ENCODE measurements at regions not wholly inside any gene's neighbourhood (a gene's known extent, or its start where the extent isn't known, plus 50 kb on each side); places are given as distances from the start of the nearest gene placed in this dataset.

- Histone ChIP-seq H4K20me1 (ENCODE audit: control insufficient read depth, extremely low read depth, insufficient read depth, low read length) (no peaks in the 10 kb centered on the region), H3K9me3 (ENCODE audit: control insufficient read depth, low read depth, low read length) (no peaks in the 10 kb centered on the region), H3K9me1 (ENCODE audit: control insufficient read depth, extremely low read depth, insufficient read depth, low read length) (no peaks in the 10 kb centered on the region), H3K79me2 (ENCODE audit: control insufficient read depth, insufficient read depth, low read length) (no peaks in the 10 kb centered on the region), H3K27ac (ENCODE audit: control insufficient read depth, insufficient read depth, low read length) (no peak overlapping the region), H3K36me3 (ENCODE audit: control insufficient read depth in 2 of 2, extremely low read depth in 1 of 2, insufficient read depth in 2 of 2, low read length in 2 of 2) (peaks cover 0 to 3% of the 10 kb centered on the region in 2 experiments), H3K9ac (ENCODE audit: control insufficient read depth, extremely low read depth, insufficient read depth, low read length) (no peak overlapping the region), H3K4me3 (ENCODE audit: control insufficient read depth in 2 of 3, extremely low read depth in 1 of 3, insufficient read depth in 2 of 3, low read depth in 1 of 3, low read length in 3 of 3) (no peak overlapping the region), H3K27me3 (ENCODE audit: control insufficient read depth, extremely low read depth, insufficient read depth, low read length) (no peaks in the 10 kb centered on the region), H3K4me1 (ENCODE audit: control insufficient read depth, extremely low read depth, insufficient read depth, low read length) (peaks cover 11% of the 10 kb centered on the region), H3K4me2 (ENCODE audit: control insufficient read depth, extremely low read depth, insufficient read depth, low read depth, low read length) (no peak overlapping the region), H2AFZ (ENCODE audit: control insufficient read depth, low read length) (no peak overlapping the region)
- no peak for TF ChIP-seq EZH2 (IDR thresholded peaks at IDR 0.05; ENCODE audit: low read length)
- no peak for TF ChIP-seq CTCF (optimal IDR thresholded peaks at IDR 0.05 in 1 of 3, IDR thresholded peaks at IDR 0.05 in 1 of 3, conservative IDR thresholded peaks at IDR 0.05 in 1 of 3; ENCODE audit: extremely low read depth in 1 of 3, insufficient read depth in 2 of 3, low read length in 3 of 3)
- dilution Hi-C loops (cut with MboI; ENCODE audit: extremely low pct_ligation_motif_present, low sequenced_read_pairs) = no loop called here
- FAIRE-seq (no peak), DNase-seq (ENCODE audit: low read depth, low spot score) (no peak)
Observed at GRCh38 chr3:44056446-44057240, 185.0 kb upstream of the TOPAZ1 start.

GRCh38 chr3:44058022-44058867 lies 183.4 kb upstream of the TOPAZ1 start:
- H3K9ac ChIP-seq (ENCODE audit: control insufficient read depth, extremely low read depth, insufficient read depth, low read length) = no peak overlapping the region
- no peaks in the 10 kb centered on the region for H3K27me3 ChIP-seq (ENCODE audit: control insufficient read depth, extremely low read depth, insufficient read depth, low read length)
- H3K4me2 ChIP-seq (ENCODE audit: control insufficient read depth, extremely low read depth, insufficient read depth, low read depth, low read length) = peak overlapping the region; percentile 65
- TF ChIP-seq EZH2 (IDR thresholded peaks at IDR 0.05; ENCODE audit: low read length) (no peak), CTCF (optimal IDR thresholded peaks at IDR 0.05 in 1 of 3, IDR thresholded peaks at IDR 0.05 in 1 of 3, conservative IDR thresholded peaks at IDR 0.05 in 1 of 3; ENCODE audit: extremely low read depth in 1 of 3, insufficient read depth in 2 of 3, low read length in 3 of 3) (no peak)
- H3K9me3 ChIP-seq (ENCODE audit: control insufficient read depth, low read depth, low read length) = no peaks in the 10 kb centered on the region
- H3K36me3 ChIP-seq (ENCODE audit: control insufficient read depth in 2 of 2, extremely low read depth in 1 of 2, insufficient read depth in 2 of 2, low read length in 2 of 2) = peaks cover 0 to 3% of the 10 kb centered on the region in 2 experiments
- H3K9me1 ChIP-seq (ENCODE audit: control insufficient read depth, extremely low read depth, insufficient read depth, low read length) = no peaks in the 10 kb centered on the region
- no peak overlapping the region for H3K4me3 ChIP-seq (ENCODE audit: control insufficient read depth in 2 of 3, extremely low read depth in 1 of 3, insufficient read depth in 2 of 3, low read depth in 1 of 3, low read length in 3 of 3)
- peak; percentile 94 for FAIRE-seq
- H3K4me1 ChIP-seq (ENCODE audit: control insufficient read depth, extremely low read depth, insufficient read depth, low read length) = peaks cover 11% of the 10 kb centered on the region
- H3K27ac ChIP-seq (ENCODE audit: control insufficient read depth, insufficient read depth, low read length) = no peak overlapping the region
- no peaks in the 10 kb centered on the region for H3K79me2 ChIP-seq (ENCODE audit: control insufficient read depth, insufficient read depth, low read length)
- DNase-seq (ENCODE audit: low read depth, low spot score) = no peak
- H4K20me1 ChIP-seq (ENCODE audit: control insufficient read depth, extremely low read depth, insufficient read depth, low read length) = no peaks in the 10 kb centered on the region
- peak overlapping the region; percentile 64 for H2AFZ ChIP-seq (ENCODE audit: control insufficient read depth, low read length)
- dilution Hi-C loops (cut with MboI; ENCODE audit: extremely low pct_ligation_motif_present, low sequenced_read_pairs) = no loop called here

All from keratinocyte (primary cell).